HCT116 (cell line): ENCODE measurements at regions not wholly inside any gene's neighbourhood (a gene's known extent, or its start where the extent isn't known, plus 50 kb on each side); places are given as distances from the start of the nearest gene placed in this dataset.

Experiments
- CBX3 ChIP-seq: IDR thresholded peaks from 2 replicates; pipeline ENCODE4 v1.6.1; 2012; ENCODE audit warnings: low read depth
- CEBPB ChIP-seq: IDR thresholded peaks from 2 replicates; pipeline ENCODE4 v1.6.1; 2012; ENCODE audit warnings: low read depth
- CTCF ChIP-seq, 3 experiments: fragments of 200-600 bp in 1 of 3; sonication (generic) in 1 of 3; IDR thresholded peaks in 2 of 3; conservative IDR thresholded peaks in 1 of 3; 2 replicates each; pipeline ENCODE4 v1.5.1; 2012 to 2017; ENCODE audit warnings: low read depth in 2 of 3, low read length in 2 of 3, antibody characterized with exemption in 1 of 3, borderline replicate concordance in 1 of 3, control low read depth in 1 of 3, mild to moderate bottlenecking in 1 of 3, mixed read lengths in 1 of 3, mixed run types in 1 of 3, moderate library complexity in 1 of 3; ENCODE audit not compliant: insufficient read depth in 1 of 3
- EZH2 ChIP-seq: fragments of 200-600 bp; sonication (generic); IDR thresholded peaks from 2 replicates; pipeline ENCODE4 v1.6.1; 2017; ENCODE audit warnings: antibody characterized with exemption, mixed run types
- EZH2phosphoT487 ChIP-seq: fragments of 200-600 bp; IDR thresholded peaks from 2 replicates; pipeline ENCODE4 v1.6.1; 2018; ENCODE audit warnings: antibody characterized with exemption, borderline replicate concordance
- POLR2A ChIP-seq: IDR thresholded peaks from 2 replicates; pipeline ENCODE4 v1.7.0; 2011; ENCODE audit warnings: borderline replicate concordance; ENCODE audit not compliant: insufficient read depth, insufficient read length; ENCODE audit errors: extremely low read depth
- POLR2AphosphoS5 ChIP-seq: IDR thresholded peaks from 2 replicates; pipeline ENCODE4 v1.6.1; 2011; ENCODE audit warnings: mild to moderate bottlenecking, low read depth, low read length, moderate library complexity
- RAD21 ChIP-seq: IDR thresholded peaks from 2 replicates; pipeline ENCODE4 v1.6.1; 2012; ENCODE audit warnings: low read depth, mild to moderate bottlenecking
- REST ChIP-seq: IDR thresholded peaks from 2 replicates; pipeline ENCODE4 v1.6.1; 2012; ENCODE audit warnings: low read depth
- TCF7L2 ChIP-seq: IDR thresholded peaks from 2 replicates; pipeline ENCODE4 v1.7.0; 2011; ENCODE audit warnings: borderline replicate concordance, inconsistent platforms; ENCODE audit not compliant: insufficient read depth, insufficient read length; ENCODE audit errors: extremely low read depth
- ZNF274 ChIP-seq: fragments of 200-500 bp; sonication (Bioruptor generic); IDR thresholded peaks from 2 replicates; pipeline ENCODE4 v1.6.1; 2014; ENCODE audit warnings: mild to moderate bottlenecking, low read depth, low read length, inconsistent platforms
- TF ChIP-seq, protein P1 (sequence below): IDR thresholded peaks from 2 replicates; pipeline ENCODE4 v1.6.1; 2012
- TF ChIP-seq, protein P2 (sequence below): IDR thresholded peaks from 2 replicates; pipeline ENCODE4 v1.6.1; 2011; ENCODE audit warnings: mild to moderate bottlenecking, low read length, moderate library complexity; ENCODE audit not compliant: insufficient replicate concordance; ENCODE audit errors: extremely low read depth

GRCh38 chr21:17987382-17988101, 168.4 kb upstream of the C21orf91 start:
- no peak for TF ChIP-seq CTCF (IDR thresholded peaks at IDR 0.05 in 2 of 3, conservative IDR thresholded peaks at IDR 0.05 in 1 of 3; ENCODE audit: borderline replicate concordance in 1 of 3, insufficient read depth in 1 of 3, low read depth in 2 of 3, low read length in 2 of 3)
- no peak for TF ChIP-seq ZNF274
- TF ChIP-seq POLR2AphosphoS5, result no peak
- TF ChIP-seq POLR2A, result no peak
- TF ChIP-seq, protein P1, sequence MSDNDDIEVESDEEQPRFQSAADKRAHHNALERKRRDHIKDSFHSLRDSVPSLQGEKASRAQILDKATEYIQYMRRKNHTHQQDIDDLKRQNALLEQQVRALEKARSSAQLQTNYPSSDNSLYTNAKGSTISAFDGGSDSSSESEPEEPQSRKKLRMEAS, result no peak
- TF ChIP-seq CBX3, result no peak
- no peak for TF ChIP-seq EZH2phosphoT487
- no peak for TF ChIP-seq CEBPB
- TF ChIP-seq TCF7L2, result no peak
- TF ChIP-seq EZH2, result no peak
- TF ChIP-seq, protein P2, sequence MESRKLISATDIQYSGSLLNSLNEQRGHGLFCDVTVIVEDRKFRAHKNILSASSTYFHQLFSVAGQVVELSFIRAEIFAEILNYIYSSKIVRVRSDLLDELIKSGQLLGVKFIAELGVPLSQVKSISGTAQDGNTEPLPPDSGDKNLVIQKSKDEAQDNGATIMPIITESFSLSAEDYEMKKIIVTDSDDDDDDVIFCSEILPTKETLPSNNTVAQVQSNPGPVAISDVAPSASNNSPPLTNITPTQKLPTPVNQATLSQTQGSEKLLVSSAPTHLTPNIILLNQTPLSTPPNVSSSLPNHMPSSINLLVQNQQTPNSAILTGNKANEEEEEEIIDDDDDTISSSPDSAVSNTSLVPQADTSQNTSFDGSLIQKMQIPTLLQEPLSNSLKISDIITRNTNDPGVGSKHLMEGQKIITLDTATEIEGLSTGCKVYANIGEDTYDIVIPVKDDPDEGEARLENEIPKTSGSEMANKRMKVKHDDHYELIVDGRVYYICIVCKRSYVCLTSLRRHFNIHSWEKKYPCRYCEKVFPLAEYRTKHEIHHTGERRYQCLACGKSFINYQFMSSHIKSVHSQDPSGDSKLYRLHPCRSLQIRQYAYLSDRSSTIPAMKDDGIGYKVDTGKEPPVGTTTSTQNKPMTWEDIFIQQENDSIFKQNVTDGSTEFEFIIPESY, result no peak
- TF ChIP-seq RAD21, result no peak
- no peak for TF ChIP-seq REST
